VCaP (cell line): ENCODE measurements at regions not wholly inside any gene's neighbourhood (a gene's known extent, or its start where the extent isn't known, plus 50 kb on each side); places are given as distances from the start of the nearest gene placed in this dataset.

Experiments
- H3K27ac ChIP-seq: fragments of 450-650 bp; 2 replicates; pipeline ENCODE4 v1.5.1; 2017
- CTCF ChIP-seq: fragments of 450-650 bp; conservative IDR thresholded peaks from 2 replicates; pipeline ENCODE4 v1.5.1; 2017; ENCODE audit warnings: mild to moderate bottlenecking, moderate library complexity

- no peak overlapping the region for H3K27ac ChIP-seq
- no peak for TF ChIP-seq CTCF
Observed at GRCh38 chr15:69737916-69738315, 285.3 kb downstream of the RPLP1 start.

DNA sequence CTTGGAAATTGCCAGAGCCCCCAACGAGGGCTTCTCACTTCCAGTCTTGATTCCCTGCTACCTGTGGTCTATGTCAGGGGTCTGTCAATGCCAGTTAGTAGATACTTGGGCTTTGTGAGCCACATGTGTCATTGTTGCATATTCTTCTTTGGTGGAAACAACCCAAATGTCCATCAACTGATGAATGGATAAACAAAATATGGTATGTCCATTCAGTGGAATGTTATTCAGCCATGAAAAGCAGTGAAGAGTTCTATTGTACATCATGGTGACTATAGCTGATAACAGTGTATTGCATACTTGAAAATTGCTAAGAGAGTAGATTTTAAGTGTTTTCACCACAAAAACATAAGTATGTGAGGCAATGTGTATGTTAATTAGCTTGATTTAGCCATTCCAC, 288.1 kb downstream of the RPLP1 start:
- H3K27ac ChIP-seq, result no peak overlapping the region
- no peak for TF ChIP-seq CTCF

DNA sequence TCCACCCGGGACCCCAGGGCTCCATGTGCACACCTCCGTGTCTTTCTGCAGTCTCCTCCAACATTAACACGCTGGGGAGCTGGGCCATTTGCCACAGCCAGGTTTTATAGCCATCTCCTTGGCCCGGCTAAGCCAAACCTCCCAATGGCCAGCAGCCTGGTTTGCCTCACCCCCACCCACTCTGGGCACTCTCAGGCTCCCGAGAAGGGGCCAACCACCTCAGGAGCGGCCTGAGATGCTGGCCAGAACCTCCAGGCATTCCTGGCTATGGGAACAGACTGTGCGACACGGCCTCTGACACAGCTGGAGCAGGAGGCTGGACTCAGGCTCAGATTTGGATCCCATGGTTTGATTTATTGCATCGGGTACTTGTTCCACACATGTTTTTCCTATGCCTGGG, 289.7 kb downstream of the RPLP1 start:
- TF ChIP-seq CTCF, result no peak

DNA sequence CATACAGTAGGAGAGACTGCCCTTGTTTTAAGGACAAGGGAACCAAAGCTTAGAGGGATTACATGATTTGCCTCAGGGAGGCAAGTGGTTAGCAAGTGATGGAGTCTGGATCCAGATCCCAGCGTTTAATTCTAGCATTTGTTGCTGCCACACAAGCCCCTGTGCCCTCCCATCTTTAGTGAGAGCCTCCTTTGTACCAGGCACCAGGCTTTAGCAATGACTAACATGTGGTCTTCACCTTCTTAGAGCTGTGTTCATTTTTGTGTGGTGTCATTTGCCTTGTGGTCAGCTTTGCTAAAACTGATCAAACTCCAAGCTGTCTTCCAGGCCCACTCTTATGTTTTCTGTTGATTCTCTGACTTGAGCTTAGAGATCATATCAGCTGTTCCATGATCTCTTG, 290.5 kb downstream of the RPLP1 start:
- no peak for TF ChIP-seq CTCF
- H3K27ac ChIP-seq, result no peak overlapping the region

More for the DNA sequence above, 289.7 kb downstream of the RPLP1 start:
- H3K27ac ChIP-seq, result no peak overlapping the region

DNA sequence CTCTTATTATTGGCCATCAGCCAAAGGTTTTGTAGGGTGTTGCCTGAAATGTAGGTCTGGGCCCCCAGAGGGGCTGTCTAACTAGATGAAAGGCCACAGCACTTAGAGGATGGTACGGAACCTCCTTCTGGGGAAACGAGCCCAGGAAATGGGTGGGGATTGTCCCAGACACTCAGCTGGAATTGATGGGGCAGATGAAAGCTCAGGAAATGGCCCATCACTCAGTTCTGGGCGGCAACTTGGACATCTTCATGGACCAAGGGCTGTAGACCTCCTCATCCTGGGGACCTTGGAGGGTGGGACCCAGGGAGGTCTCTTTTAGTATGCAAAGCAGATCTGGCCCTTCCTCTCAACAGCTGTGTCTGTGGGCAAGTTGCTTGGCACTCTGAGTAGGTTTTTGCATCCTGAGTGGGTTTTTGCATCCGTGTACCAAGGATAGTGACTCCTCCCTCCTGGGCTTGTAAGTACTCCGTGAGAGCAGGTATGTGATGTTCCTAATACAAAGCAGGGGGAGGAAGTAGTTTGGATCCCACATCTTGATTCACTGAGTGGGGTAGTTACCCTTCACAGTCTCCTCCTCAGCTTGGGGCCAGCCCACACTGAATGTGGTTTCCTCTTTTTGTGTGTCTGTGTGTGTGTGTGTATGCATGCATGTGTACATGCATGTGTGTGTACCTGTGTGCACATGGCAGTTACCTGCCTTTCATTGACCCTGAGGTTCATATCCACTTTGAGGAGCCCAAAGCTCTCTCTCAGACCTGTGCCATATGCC, 292.0 kb downstream of the RPLP1 start:
- TF ChIP-seq CTCF, result no peak

GRCh38 chr15:69747193-69747592, 294.6 kb downstream of the RPLP1 start:
- no peak overlapping the region for H3K27ac ChIP-seq
- TF ChIP-seq CTCF, result no peak

More for the DNA sequence above, 292.0 kb downstream of the RPLP1 start:
- H3K27ac ChIP-seq, result no peak overlapping the region

DNA sequence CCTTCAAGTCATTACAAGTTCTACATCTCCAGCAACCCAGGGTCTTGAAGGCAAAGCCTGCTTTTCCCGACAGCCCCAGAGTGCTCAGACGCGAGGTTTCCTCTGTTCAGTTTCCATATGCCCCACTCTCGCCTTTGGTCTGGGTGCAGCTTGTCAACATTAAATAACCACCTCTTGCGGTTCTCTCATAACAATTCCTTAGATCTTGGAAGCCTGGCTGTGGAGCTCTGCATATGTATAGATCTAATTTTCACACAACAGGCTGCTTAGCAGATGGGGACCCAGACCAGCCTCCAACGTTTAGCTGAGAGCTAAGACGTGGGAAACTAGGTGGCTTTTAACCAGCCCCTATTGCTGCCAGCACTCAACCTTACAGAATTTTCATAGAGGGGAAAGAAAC, 295.5 kb downstream of the RPLP1 start:
- H3K27ac ChIP-seq, result no peak overlapping the region
- TF ChIP-seq CTCF, result no peak
